PC-9 (cell line): ENCODE measurements at regions not wholly inside any gene's neighbourhood (a gene's known extent, or its start where the extent isn't known, plus 50 kb on each side); places are given as distances from the start of the nearest gene placed in this dataset.

Experiments
- BruUV-seq: library from RNA; stranded (reverse); fragments of 400-500 nt; replicated peaks from 2 replicates; lab custom pipeline; 2021; lab: Mats Ljungman, UMichigan
- CTCF ChIA-PET: fragments of 300-600 bp; sonication (Branson Sonifier 250); formaldehyde crosslinking; loops from one replicate; lab custom pipeline; 2022; ENCODE audit warnings: antibody characterized with exemption; lab: Charles Lee
- POLR2A ChIA-PET: fragments of 300-600 bp; sonication (Branson Sonifier 250); formaldehyde crosslinking; loops from one replicate; lab custom pipeline; 2022; ENCODE audit warnings: antibody characterized with exemption; ENCODE audit not compliant: unreplicated experiment; lab: Charles Lee
- DNase-seq, 2 experiments: peaks; one replicate each; pipeline versions ENCODE4 v3.0.0 to v3.0.0-alpha.2; 2015 to 2022; ENCODE audit warnings: mixed read lengths in 1 of 2
- H2AFZ ChIP-seq: fragments of 200-600 bp; sonication (generic); 2 replicates; pipeline ENCODE4 v1.8.1; 2017; ENCODE audit warnings: antibody characterized with exemption
- H3F3A ChIP-seq: fragments of 200-600 bp; sonication (generic); 2 replicates; pipeline ENCODE4 v1.8.1; 2017; ENCODE audit warnings: antibody characterized with exemption, mild to moderate bottlenecking, low read depth; ENCODE audit not compliant: insufficient read depth
- H3K27ac ChIP-seq: fragments of 200-600 bp; sonication (generic); 2 replicates; pipeline ENCODE4 v1.6.1; 2016; ENCODE audit warnings: mixed run types
- H3K27me3 ChIP-seq: fragments of 200-600 bp; sonication (generic); 2 replicates; pipeline ENCODE4 v1.6.1; 2016; ENCODE audit warnings: low read depth, mixed run types; ENCODE audit not compliant: insufficient read depth
- H3K36me3 ChIP-seq: fragments of 200-600 bp; sonication (generic); 2 replicates; pipeline ENCODE4 v1.6.1; 2016; ENCODE audit warnings: low read depth, mixed run types
- H3K4me1 ChIP-seq: fragments of 200-600 bp; sonication (generic); replicated peaks from 2 replicates; pipeline ENCODE4 v1.6.1; 2016; ENCODE audit warnings: mixed run types; ENCODE audit not compliant: insufficient read depth
- H3K4me2 ChIP-seq: fragments of 200-600 bp; sonication (generic); 2 replicates; pipeline ENCODE4 v1.6.1; 2017; ENCODE audit warnings: mixed run types
- H3K4me3 ChIP-seq: fragments of 200-600 bp; sonication (generic); 2 replicates; pipeline ENCODE4 v1.6.1; 2016; ENCODE audit warnings: mixed run types
- H3K79me2 ChIP-seq: fragments of 200-600 bp; sonication (generic); 2 replicates; pipeline ENCODE4 v1.6.1; 2017; ENCODE audit warnings: low read depth, mixed run types
- H3K9me2 ChIP-seq: fragments of 200-600 bp; sonication (generic); 2 replicates; pipeline ENCODE4 v1.8.1; 2017; ENCODE audit warnings: mild to moderate bottlenecking; ENCODE audit not compliant: insufficient read depth
- H3K9me3 ChIP-seq: fragments of 200-600 bp; sonication (generic); 2 replicates; pipeline ENCODE4 v1.8.1; 2016; ENCODE audit warnings: low read depth; ENCODE audit not compliant: insufficient read depth
- H4K20me1 ChIP-seq: fragments of 200-600 bp; sonication (generic); 2 replicates; pipeline ENCODE4 v1.8.1; 2017; ENCODE audit not compliant: insufficient read depth
- EZH2 ChIP-seq: fragments of 200-600 bp; sonication (generic); IDR thresholded peaks from 2 replicates; pipeline ENCODE4 v1.8.0; 2017; ENCODE audit warnings: antibody characterized with exemption, low read depth
- intact Hi-C: fragments of 100-400 bp; cut with micrococcal nuclease; formaldehyde crosslinking; loops from one replicate; pipeline ENCODE4 v1.10.0; 2022; ENCODE audit not compliant: unreplicated experiment
- TF ChIP-seq, protein P1 (sequence below): fragments of 200-600 bp; sonication (generic); conservative IDR thresholded peaks from 2 replicates; pipeline ENCODE4 v1.6.1; 2017; ENCODE audit warnings: mixed run types, antibody characterized with exemption, mild to moderate bottlenecking, moderate library complexity

GRCh38 chr1:232110281-232111090 is 483.9 kb downstream of the DISC1 start:
- intact Hi-C loops = no loop called here
- Histone ChIP-seq H4K20me1 (no peaks in the 10 kb centered on the region), H3K4me3 (no peak overlapping the region), H3K9me3 (no peaks in the 10 kb centered on the region), H3K9me2 (no peaks in the 10 kb centered on the region), H3F3A (no peaks in the 10 kb centered on the region), H3K4me1 (no peaks in the 10 kb centered on the region), H2AFZ (no peak overlapping the region), H3K27me3 (peaks cover 37% of the 10 kb centered on the region), H3K4me2 (no peak overlapping the region), H3K36me3 (no peaks in the 10 kb centered on the region), H3K79me2 (no peaks in the 10 kb centered on the region), H3K27ac (no peak overlapping the region)
- no peak for DNase-seq
- BruUV-seq = no TSS peak
- ChIA-PET POLR2A (no interaction called here), CTCF (no interaction called here)
- TF ChIP-seq, protein P1, sequence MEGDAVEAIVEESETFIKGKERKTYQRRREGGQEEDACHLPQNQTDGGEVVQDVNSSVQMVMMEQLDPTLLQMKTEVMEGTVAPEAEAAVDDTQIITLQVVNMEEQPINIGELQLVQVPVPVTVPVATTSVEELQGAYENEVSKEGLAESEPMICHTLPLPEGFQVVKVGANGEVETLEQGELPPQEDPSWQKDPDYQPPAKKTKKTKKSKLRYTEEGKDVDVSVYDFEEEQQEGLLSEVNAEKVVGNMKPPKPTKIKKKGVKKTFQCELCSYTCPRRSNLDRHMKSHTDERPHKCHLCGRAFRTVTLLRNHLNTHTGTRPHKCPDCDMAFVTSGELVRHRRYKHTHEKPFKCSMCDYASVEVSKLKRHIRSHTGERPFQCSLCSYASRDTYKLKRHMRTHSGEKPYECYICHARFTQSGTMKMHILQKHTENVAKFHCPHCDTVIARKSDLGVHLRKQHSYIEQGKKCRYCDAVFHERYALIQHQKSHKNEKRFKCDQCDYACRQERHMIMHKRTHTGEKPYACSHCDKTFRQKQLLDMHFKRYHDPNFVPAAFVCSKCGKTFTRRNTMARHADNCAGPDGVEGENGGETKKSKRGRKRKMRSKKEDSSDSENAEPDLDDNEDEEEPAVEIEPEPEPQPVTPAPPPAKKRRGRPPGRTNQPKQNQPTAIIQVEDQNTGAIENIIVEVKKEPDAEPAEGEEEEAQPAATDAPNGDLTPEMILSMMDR = no peak
- TF ChIP-seq EZH2 = no peak

DNA sequence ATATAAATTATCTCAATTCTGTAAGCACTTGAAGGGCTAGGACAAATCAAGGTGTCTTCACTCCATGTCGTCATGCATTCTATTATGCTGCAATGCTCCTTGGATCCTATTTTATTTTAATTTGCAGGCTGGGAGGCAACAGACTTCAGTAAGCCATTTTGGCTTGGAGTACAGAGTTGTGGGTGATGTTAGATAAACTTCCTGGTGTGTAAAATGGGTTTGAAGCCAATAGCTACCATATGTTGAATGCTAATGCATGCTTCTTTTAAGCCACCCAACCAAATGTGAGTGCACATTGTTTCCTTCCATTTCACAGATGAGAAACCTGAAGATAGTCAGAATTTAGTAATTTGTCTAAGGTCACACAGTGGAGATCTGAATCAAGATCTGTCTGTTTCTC is 482.8 kb downstream of the DISC1 start:
- BruUV-seq = no TSS peak
- Histone ChIP-seq H3K4me3 (no peak overlapping the region), H3K79me2 (no peaks in the 10 kb centered on the region), H3K36me3 (no peaks in the 10 kb centered on the region), H3K4me1 (no peaks in the 10 kb centered on the region), H3F3A (no peaks in the 10 kb centered on the region), H3K9me3 (no peaks in the 10 kb centered on the region), H4K20me1 (no peaks in the 10 kb centered on the region), H3K9me2 (no peaks in the 10 kb centered on the region), H3K27me3 (peaks cover 48% of the 10 kb centered on the region), H3K27ac (no peak overlapping the region), H3K4me2 (no peak overlapping the region), H2AFZ (no peak overlapping the region)
- intact Hi-C loops = no loop called here
- TF ChIP-seq, protein P1 = no peak
- TF ChIP-seq EZH2 = no peak
- DNase-seq = no peak
- CTCF ChIA-PET = no interaction called here
- POLR2A ChIA-PET = no interaction called here

- intact Hi-C loops = no loop called here
- Histone ChIP-seq H3K27me3 (peaks cover 54% of the 10 kb centered on the region), H3K4me2 (no peak overlapping the region), H3K9me2 (no peaks in the 10 kb centered on the region), H4K20me1 (no peaks in the 10 kb centered on the region), H3K4me3 (no peak overlapping the region), H3K79me2 (no peaks in the 10 kb centered on the region), H2AFZ (no peak overlapping the region), H3K9me3 (no peaks in the 10 kb centered on the region), H3K36me3 (no peaks in the 10 kb centered on the region), H3F3A (no peaks in the 10 kb centered on the region), H3K4me1 (no peaks in the 10 kb centered on the region), H3K27ac (no peak overlapping the region)
- CTCF ChIA-PET = no interaction called here
- POLR2A ChIA-PET = no interaction called here
- no peak for TF ChIP-seq EZH2
- TF ChIP-seq, protein P1 = no peak
- BruUV-seq = no TSS peak
- DNase-seq = no peak
Measured at GRCh38 chr1:232108598-232108997, 482.0 kb downstream of the DISC1 start.
